Cardiac fibroblast (primary cell): ENCODE measurements at regions not wholly inside any gene's neighbourhood (a gene's known extent, or its start where the extent isn't known, plus 50 kb on each side); places are given as distances from the start of the nearest gene placed in this dataset.

ENCODE experiments used
- DNase-seq, 2 donors: peaks; one replicate each; pipeline versions ENCODE4 v3.0.0 to v3.0.0-alpha.2; 2010; ENCODE audit warnings: low read depth in 2 of 2
- H3K4me3 ChIP-seq, 2 donors: replicated peaks in 1 of 2; 1 replicate in 1 of 2; 2 replicates in 1 of 2; pipeline ENCODE4 v1.5.1; 2011; ENCODE audit warnings: low read depth in 2 of 2, low read length in 2 of 2, mild to moderate bottlenecking in 2 of 2, moderate library complexity in 1 of 2
- TF ChIP-seq, protein P1 (sequence below): IDR thresholded peaks from one replicate; pipeline ENCODE4 v1.5.1; 2011; ENCODE audit warnings: low read depth, mild to moderate bottlenecking, low read length, inconsistent platforms

DNA sequence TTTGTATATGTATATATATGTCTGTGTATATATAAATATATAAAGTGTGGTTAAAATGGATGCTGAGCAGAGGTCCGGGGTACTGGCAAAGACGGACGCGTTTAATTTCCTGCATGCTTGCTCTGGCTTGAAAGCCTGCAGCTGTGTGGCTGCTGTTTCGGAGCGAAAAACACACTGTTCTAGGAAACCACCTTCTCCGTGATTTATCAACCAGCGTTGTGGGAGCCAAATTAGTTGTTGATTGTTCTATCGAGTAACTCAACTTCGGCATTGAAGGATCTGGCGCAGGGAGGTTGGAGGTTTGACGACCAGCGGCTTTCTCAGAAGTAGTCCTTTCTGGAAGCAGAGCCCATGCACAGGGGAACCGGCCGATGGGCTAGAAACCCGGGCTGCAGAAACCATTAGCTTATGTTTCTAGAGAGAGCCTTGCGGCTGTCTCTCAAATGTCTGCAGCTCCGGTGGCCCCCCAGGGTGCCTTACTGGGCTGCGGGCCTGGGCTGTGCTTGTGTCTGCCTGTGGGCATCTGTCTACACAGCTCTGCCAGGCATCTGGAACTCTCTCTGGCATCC lies 81.8 kb downstream of the EDN3 start:
- TF ChIP-seq, protein P1, sequence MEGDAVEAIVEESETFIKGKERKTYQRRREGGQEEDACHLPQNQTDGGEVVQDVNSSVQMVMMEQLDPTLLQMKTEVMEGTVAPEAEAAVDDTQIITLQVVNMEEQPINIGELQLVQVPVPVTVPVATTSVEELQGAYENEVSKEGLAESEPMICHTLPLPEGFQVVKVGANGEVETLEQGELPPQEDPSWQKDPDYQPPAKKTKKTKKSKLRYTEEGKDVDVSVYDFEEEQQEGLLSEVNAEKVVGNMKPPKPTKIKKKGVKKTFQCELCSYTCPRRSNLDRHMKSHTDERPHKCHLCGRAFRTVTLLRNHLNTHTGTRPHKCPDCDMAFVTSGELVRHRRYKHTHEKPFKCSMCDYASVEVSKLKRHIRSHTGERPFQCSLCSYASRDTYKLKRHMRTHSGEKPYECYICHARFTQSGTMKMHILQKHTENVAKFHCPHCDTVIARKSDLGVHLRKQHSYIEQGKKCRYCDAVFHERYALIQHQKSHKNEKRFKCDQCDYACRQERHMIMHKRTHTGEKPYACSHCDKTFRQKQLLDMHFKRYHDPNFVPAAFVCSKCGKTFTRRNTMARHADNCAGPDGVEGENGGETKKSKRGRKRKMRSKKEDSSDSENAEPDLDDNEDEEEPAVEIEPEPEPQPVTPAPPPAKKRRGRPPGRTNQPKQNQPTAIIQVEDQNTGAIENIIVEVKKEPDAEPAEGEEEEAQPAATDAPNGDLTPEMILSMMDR, result no peak
- H3K4me3 ChIP-seq, result no peak overlapping the region
- no peak for DNase-seq

DNA sequence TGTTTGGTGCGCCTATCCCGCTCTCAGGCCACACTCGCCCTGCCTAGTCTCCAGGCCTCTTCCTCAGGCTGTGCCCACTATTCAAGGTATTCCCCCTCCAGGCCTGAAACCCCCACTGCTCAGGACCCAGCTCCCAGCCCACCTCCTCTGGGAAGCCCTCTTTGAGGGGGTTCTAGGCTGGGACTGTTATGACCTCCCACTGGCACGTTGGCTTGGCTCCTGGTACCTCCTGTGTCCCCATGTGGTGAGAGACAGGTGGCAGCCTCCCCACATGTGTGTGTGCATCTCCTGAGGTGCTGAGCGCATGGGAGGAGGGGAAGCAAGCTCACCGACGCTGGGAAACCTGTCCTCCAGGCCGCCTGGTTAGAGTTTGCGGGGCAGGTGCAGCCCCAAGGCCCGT lies 82.5 kb downstream of the EDN3 start:
- DNase-seq, result no peak
- TF ChIP-seq, protein P1, result no peak
- H3K4me3 ChIP-seq, result no peak overlapping the region

DNA sequence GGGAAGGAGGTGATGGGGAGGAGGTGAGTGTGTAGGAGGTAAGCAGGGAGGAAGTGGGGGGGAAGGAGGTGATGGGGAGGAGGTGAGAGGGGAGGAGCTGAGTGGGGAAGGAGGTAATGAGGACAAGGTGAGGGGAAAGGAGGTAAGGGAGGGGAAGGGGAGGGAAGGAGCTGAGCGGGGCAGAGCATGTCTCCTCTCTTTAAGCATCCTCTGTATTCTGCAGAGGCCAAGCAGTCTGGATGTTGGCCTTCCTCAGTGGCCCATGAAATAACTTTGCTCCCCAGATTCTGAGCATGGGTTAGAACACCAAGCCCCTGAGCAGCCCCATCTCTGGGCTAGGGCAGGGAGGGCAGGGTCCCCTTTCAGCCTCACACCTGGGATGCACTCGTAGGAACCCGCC lies 84.6 kb downstream of the EDN3 start:
- TF ChIP-seq, protein P1, result no peak
- DNase-seq, result no peak
- no peak overlapping the region for H3K4me3 ChIP-seq

DNA sequence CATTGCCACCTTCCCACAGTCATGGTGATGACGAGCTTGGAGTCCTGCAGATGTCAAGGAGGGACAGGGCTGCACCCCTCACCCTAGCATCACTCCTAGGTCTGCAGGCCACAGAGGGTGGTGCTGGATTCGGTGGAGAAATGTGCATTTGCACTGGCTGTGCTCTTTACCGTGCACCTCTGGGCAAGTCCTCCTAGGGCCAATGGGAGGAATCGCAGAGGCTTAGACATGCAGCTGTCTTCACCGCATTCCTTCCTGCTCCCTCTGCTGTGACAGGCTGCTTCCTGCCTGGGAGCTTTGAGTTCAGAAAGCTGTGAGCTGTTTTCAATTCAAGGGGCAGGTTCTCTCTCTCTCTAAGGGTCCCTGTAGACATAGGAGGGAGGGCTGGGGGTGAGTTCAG lies 85.1 kb downstream of the EDN3 start:
- no peak overlapping the region for H3K4me3 ChIP-seq
- DNase-seq, result no peak
- TF ChIP-seq, protein P1, result no peak

DNA sequence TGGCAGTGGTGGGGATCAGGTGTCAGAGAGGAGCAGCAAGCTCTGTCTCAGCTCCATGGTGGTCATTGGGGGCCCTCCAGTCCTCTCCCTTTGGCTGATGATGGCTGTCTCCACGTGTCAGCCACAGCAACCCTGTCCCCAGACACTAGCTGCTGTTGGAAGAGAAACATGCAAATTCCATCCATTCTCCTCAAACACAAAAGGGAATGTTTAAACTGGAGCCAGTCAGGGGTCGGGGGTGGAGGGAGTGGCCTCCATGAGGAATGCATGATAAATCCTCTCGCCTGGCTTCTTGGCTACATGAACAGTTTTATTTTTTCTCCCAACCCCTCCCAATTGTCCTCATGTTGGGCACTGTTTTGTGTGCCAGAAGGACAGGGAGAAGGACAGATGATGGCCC lies 86.4 kb downstream of the EDN3 start:
- DNase-seq, result no peak
- no peak overlapping the region for H3K4me3 ChIP-seq
- TF ChIP-seq, protein P1, result no peak

DNA sequence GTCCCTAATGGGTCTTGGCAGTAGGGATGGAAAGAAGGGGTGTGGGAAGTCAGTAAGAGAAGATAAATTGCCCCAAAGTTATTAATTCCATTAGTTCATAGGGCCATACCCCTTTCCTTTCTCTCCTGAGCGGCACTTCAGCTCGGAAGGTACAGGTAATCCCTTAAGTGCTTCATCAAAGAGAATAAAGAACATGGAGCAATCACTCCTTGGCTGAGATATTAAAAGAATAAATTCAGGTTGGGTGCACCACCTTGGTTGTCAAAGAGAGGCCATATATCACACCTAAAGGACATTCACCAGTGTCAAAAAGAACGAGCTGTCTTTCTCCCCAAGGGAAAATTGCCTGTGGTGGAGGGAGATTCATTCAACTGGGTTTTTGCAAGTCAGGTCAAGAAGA lies 87.5 kb downstream of the EDN3 start:
- no peak for DNase-seq
- H3K4me3 ChIP-seq, result no peak overlapping the region
- TF ChIP-seq, protein P1, result no peak

DNA sequence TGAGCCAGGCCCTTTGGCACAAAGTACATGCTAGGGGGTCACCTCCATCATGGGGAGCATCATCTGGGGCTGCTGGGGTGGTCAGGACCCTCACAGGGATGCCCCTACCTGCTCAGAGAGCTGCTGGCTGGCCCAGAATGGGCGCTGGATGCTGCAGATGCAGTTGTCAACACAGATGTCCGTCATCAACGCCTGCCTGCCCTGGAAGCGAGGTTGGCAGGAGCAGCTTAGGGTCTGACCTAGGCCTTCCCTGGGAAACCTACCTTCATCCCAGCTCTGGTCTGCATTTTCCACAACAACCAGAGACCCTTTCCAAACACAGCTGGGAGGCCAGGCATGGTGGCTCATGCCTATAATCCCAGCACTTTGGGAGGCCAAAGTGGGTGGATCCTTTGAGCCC lies 88.0 kb downstream of the EDN3 start:
- H3K4me3 ChIP-seq, result no peak overlapping the region
- DNase-seq, result no peak
- TF ChIP-seq, protein P1, result no peak
